ENCODE measurements at regions not wholly inside any gene's neighbourhood (a gene's known extent, or its start where the extent isn't known, plus 50 kb on each side); places are given as distances from the start of the nearest gene placed in this dataset.

DNA sequence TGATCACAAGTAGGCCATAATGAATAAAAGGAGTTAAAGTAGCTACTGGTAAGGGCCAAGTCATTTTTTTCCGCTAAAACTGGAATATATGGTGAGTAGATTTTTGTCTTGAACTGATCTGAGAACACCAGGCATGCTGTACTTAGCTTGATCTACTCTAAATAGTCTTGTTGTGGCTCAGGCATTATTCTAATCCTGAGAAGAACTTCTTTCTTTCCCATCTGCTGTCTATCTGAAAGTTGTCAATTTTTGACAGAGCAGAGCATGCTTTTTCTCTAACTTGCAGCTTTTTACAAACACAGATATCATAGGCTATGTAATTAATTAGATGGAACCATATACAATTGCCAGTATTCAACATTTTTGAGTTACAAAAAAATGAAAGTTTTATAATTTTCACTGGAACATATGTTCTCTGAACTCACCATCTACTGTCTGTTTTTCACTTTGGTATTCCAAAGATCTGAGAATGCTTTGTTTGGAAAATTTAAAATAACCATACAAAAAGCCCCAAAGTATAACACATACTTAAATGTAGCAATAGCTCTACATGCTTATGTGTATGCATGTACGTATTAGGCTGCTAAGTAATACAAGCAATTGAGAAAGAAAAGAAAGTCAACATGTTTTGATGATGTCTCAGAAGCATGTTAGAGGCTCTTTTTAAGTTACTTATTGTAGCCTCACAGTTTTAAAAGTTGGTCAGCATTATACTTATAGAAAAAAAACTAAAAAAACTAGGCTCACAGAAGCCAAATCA lies 542.7 kb upstream of the LUZP2 start:
- Histone ChIP-seq H4K20me1 (ENCODE audit: insufficient read depth) (no peaks in the 10 kb centered on the region; the same call in 1 of the 2 replicates), H3K4me2 (no peak overlapping the region), H3K27ac (no peak overlapping the region), H2AFZ (no peak overlapping the region), H3F3A (ENCODE audit: insufficient read depth, low read depth) (no peaks in the 10 kb centered on the region), H3K4me1 (replicated peaks; ENCODE audit: insufficient read depth) (no peaks in the 10 kb centered on the region), H3K4me3 (no peak overlapping the region), H3K36me3 (ENCODE audit: low read depth) (no peaks in the 10 kb centered on the region), H3K9me2 (ENCODE audit: insufficient read depth) (no peaks in the 10 kb centered on the region), H3K9me3 (ENCODE audit: insufficient read depth, low read depth) (no peaks in the 10 kb centered on the region), H3K79me2 (ENCODE audit: low read depth) (no peaks in the 10 kb centered on the region), H3K27me3 (ENCODE audit: insufficient read depth, low read depth) (no peaks in the 10 kb centered on the region)
- no peak for TF ChIP-seq EZH2 (IDR thresholded peaks at IDR 0.05; ENCODE audit: low read depth)
- TF ChIP-seq, protein P1, sequence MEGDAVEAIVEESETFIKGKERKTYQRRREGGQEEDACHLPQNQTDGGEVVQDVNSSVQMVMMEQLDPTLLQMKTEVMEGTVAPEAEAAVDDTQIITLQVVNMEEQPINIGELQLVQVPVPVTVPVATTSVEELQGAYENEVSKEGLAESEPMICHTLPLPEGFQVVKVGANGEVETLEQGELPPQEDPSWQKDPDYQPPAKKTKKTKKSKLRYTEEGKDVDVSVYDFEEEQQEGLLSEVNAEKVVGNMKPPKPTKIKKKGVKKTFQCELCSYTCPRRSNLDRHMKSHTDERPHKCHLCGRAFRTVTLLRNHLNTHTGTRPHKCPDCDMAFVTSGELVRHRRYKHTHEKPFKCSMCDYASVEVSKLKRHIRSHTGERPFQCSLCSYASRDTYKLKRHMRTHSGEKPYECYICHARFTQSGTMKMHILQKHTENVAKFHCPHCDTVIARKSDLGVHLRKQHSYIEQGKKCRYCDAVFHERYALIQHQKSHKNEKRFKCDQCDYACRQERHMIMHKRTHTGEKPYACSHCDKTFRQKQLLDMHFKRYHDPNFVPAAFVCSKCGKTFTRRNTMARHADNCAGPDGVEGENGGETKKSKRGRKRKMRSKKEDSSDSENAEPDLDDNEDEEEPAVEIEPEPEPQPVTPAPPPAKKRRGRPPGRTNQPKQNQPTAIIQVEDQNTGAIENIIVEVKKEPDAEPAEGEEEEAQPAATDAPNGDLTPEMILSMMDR (conservative IDR thresholded peaks at IDR 0.05) = no peak
- CTCF ChIA-PET = no interaction called here
- intact Hi-C loops (cut with micrococcal nuclease; ENCODE audit: unreplicated experiment) = no loop called here
- DNase-seq = no peak
- BruUV-seq (replicated peaks) = no TSS peak
- POLR2A ChIA-PET (ENCODE audit: unreplicated experiment) = no interaction called here

DNA sequence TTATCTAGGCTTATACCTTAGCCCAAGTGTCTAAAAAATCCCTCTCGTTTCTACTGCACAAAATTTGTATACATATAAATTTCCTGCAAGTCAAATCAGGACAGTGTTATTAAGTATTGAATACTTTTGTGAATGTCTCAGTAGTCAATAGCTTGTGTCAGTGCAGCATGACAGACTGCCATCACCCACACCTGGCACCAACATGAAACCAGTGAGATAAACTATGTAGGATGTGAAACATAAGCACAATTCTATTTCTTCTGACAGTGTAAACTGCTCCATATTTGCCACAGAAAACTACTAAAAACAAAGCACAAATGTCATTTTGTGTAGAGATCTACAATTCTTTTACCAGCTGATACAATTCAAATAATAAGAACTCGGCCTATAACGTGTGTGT lies 542.1 kb upstream of the LUZP2 start:
- Histone ChIP-seq H3K4me2 (no peak overlapping the region), H4K20me1 (ENCODE audit: insufficient read depth) (no peaks in the 10 kb centered on the region; the same call in 1 of the 2 replicates), H3K27me3 (ENCODE audit: insufficient read depth, low read depth) (no peaks in the 10 kb centered on the region), H3K79me2 (ENCODE audit: low read depth) (no peaks in the 10 kb centered on the region), H3K4me3 (no peak overlapping the region), H3K9me3 (ENCODE audit: insufficient read depth, low read depth) (no peaks in the 10 kb centered on the region), H2AFZ (no peak overlapping the region), H3K36me3 (ENCODE audit: low read depth) (no peaks in the 10 kb centered on the region), H3K4me1 (replicated peaks; ENCODE audit: insufficient read depth) (no peaks in the 10 kb centered on the region), H3F3A (ENCODE audit: insufficient read depth, low read depth) (no peaks in the 10 kb centered on the region), H3K27ac (no peak overlapping the region), H3K9me2 (ENCODE audit: insufficient read depth) (no peaks in the 10 kb centered on the region)
- ChIA-PET CTCF (no interaction called here), POLR2A (ENCODE audit: unreplicated experiment) (no interaction called here)
- no peak for DNase-seq
- BruUV-seq (replicated peaks) = no TSS peak
- intact Hi-C loops (cut with micrococcal nuclease; ENCODE audit: unreplicated experiment) = no loop called here
- no peak for TF ChIP-seq EZH2 (IDR thresholded peaks at IDR 0.05; ENCODE audit: low read depth)

DNA sequence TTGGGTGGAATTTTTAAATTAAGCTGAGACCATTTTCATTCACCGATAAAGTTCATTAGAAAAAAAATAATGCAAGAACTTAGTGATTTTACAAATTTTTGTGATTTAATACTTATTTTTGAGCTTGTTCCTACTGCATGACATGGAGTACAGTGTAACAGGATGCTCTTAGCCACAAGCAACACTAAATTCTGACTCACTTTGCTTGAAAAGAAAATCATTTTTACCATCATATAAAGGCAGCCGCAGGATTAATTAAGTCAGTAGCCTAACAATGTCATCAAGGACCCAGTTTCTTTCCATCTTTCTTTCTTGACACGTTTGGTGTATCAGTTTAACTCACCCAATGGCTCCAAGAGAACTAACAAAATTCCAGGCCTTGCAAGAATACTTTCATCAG lies 540.3 kb upstream of the LUZP2 start:
- CTCF ChIA-PET = no interaction called here
- intact Hi-C loops (cut with micrococcal nuclease; ENCODE audit: unreplicated experiment) = no loop called here
- H3K27ac ChIP-seq = no peak overlapping the region
- H3K4me1 ChIP-seq (replicated peaks; ENCODE audit: insufficient read depth) = no peaks in the 10 kb centered on the region
- no peaks in the 10 kb centered on the region for H3K27me3 ChIP-seq (ENCODE audit: insufficient read depth, low read depth)
- no peaks in the 10 kb centered on the region for H3K9me2 ChIP-seq (ENCODE audit: insufficient read depth)
- POLR2A ChIA-PET (ENCODE audit: unreplicated experiment) = no interaction called here
- no peak for DNase-seq
- no peaks in the 10 kb centered on the region for H3K36me3 ChIP-seq (ENCODE audit: low read depth)
- H3K9me3 ChIP-seq (ENCODE audit: insufficient read depth, low read depth) = no peaks in the 10 kb centered on the region
- H2AFZ ChIP-seq = no peak overlapping the region
- BruUV-seq (replicated peaks) = no TSS peak
- no peak overlapping the region for H3K4me3 ChIP-seq
- TF ChIP-seq EZH2 (IDR thresholded peaks at IDR 0.05; ENCODE audit: low read depth) = no peak
- TF ChIP-seq, protein P1 (conservative IDR thresholded peaks at IDR 0.05) = no peak
- H3K4me2 ChIP-seq = no peak overlapping the region
- no peaks in the 10 kb centered on the region; the same call in 1 of the 2 replicates for H4K20me1 ChIP-seq (ENCODE audit: insufficient read depth)
- H3K79me2 ChIP-seq (ENCODE audit: low read depth) = no peaks in the 10 kb centered on the region
- H3F3A ChIP-seq (ENCODE audit: insufficient read depth, low read depth) = no peaks in the 10 kb centered on the region

DNA sequence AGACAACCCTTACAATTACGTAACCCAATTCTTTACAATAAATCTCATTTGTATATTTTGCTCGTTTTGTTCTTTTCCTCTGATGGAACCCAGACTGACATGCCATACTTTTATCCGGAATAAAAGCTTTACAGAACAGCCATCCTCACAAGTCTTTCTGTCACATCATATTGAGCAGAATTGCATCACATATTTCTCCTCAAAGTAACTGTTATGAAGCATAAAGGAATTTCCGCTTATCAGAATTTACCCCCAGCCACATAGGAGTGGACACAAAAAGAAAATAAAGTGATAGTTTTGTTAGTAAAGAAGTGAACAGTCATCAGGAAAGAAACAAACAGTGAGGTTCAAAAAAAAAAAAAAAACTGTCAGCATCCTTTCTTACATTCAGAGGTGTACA lies 539.5 kb upstream of the LUZP2 start:
- intact Hi-C loops (cut with micrococcal nuclease; ENCODE audit: unreplicated experiment) = no loop called here
- Histone ChIP-seq H3F3A (ENCODE audit: insufficient read depth, low read depth) (no peaks in the 10 kb centered on the region), H3K79me2 (ENCODE audit: low read depth) (no peaks in the 10 kb centered on the region), H3K9me2 (ENCODE audit: insufficient read depth) (no peaks in the 10 kb centered on the region), H3K4me1 (replicated peaks; ENCODE audit: insufficient read depth) (no peaks in the 10 kb centered on the region), H3K4me3 (no peak overlapping the region), H3K4me2 (no peak overlapping the region), H3K9me3 (ENCODE audit: insufficient read depth, low read depth) (no peaks in the 10 kb centered on the region), H3K36me3 (ENCODE audit: low read depth) (no peaks in the 10 kb centered on the region), H4K20me1 (ENCODE audit: insufficient read depth) (no peaks in the 10 kb centered on the region; the same call in 1 of the 2 replicates), H3K27ac (no peak overlapping the region), H3K27me3 (ENCODE audit: insufficient read depth, low read depth) (no peaks in the 10 kb centered on the region), H2AFZ (no peak overlapping the region)
- CTCF ChIA-PET = no interaction called here
- BruUV-seq (replicated peaks) = no TSS peak
- TF ChIP-seq, protein P1 (conservative IDR thresholded peaks at IDR 0.05) = no peak
- TF ChIP-seq EZH2 (IDR thresholded peaks at IDR 0.05; ENCODE audit: low read depth) = no peak
- POLR2A ChIA-PET (ENCODE audit: unreplicated experiment) = no interaction called here
- no peak for DNase-seq

Data from PC-9 (cell line).